ENCODE measurements at regions not wholly inside any gene's neighbourhood (a gene's known extent, or its start where the extent isn't known, plus 50 kb on each side); places are given as distances from the start of the nearest gene placed in this dataset.

DNA sequence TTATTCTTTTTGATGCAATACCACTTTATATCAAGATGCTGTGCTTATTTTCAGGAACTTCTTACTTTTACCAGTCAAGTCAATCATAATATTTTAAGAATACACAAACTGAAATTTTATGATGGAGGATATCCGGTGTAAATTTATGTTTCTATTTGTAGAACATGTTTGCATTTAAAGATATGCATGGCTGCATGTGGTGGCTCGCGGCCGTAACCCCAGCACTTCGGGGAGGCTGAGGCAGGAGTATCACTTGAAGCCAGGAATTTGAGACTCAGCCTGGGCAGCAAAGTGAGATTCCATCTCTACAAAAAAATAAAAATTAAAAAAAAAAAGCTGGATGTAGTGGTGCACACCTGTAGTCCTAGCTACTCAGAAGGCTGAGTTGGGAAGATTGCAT is 73.5 kb upstream of the ALDH1A1 start:
- no peak overlapping the region for H2BK15ac ChIP-seq (ENCODE audit: low read depth, low read length)
- H3K18ac ChIP-seq (ENCODE audit: low read depth, low read length) = no peak overlapping the region
- no peaks in the 10 kb centered on the region for H3K9me1 ChIP-seq (ENCODE audit: insufficient read depth, low read length)
- no peak overlapping the region for H3K4me2 ChIP-seq (ENCODE audit: low read depth, low read length)
- H4K91ac ChIP-seq (ENCODE audit: insufficient read depth, low read depth, low read length) = no peak overlapping the region
- no peak overlapping the region for H3K56ac ChIP-seq (ENCODE audit: extremely low read depth, insufficient read depth, low read length)
- ATAC-seq (ENCODE audit: low read depth) = no peak
- H3K79me1 ChIP-seq (ENCODE audit: low read depth in 1 of 2, low read length in 2 of 2) = no peaks in the 10 kb centered on the region
- ChIA-PET POLR2A (ENCODE audit: unreplicated experiment) (no interaction called here), CTCF (interaction anchor here (1.1 kb wide), 1 partner anchor 13 kb away, joined by 3 read pairs; no protein-coding TSS in a partner anchor)
- H4K20me1 ChIP-seq (ENCODE audit: insufficient read depth, low read length) = no peaks in the 10 kb centered on the region
- H3K4me3 ChIP-seq (ENCODE audit: insufficient read depth, low read depth, low read length) = no peak overlapping the region
- H2AK5ac ChIP-seq (ENCODE audit: low read depth, low read length) = no peak overlapping the region
- no CpG with 5 or more reads among the region's 5 CpGs for WGBS, 2 experiments (ENCODE audit: extremely low coverage in 2 of 2, insufficient read length in 1 of 2)
- dilution Hi-C loops (cut with HindIII; ENCODE audit: low sequenced_read_pairs, unreplicated experiment) (no loop called here), intact Hi-C loops (cut with micrococcal nuclease) (loop anchor here (10.0 kb wide), 1 partner anchor 992 kb away; no protein-coding TSS in a partner anchor), in situ Hi-C loops (cut with MboI; ENCODE audit: low sequenced_read_pairs) (loop anchor here (10.0 kb wide), 1 partner anchor 172 kb away; no protein-coding TSS in a partner anchor)
- TF ChIP-seq MAFK (IDR thresholded peaks at IDR 0.05; ENCODE audit: low read depth, low read length) (no peak), MAZ (IDR thresholded peaks at IDR 0.05; ENCODE audit: borderline replicate concordance, low read depth, low read length) (no peak), FOS (IDR thresholded peaks at IDR 0.05; ENCODE audit: low read depth, low read length) (no peak), ELK1 (IDR thresholded peaks at IDR 0.05; ENCODE audit: borderline replicate concordance, low read depth, low read length) (no peak), CHD1 (IDR thresholded peaks at IDR 0.05; ENCODE audit: low read depth, low read length) (no peak), CEBPB (IDR thresholded peaks at IDR 0.05; ENCODE audit: low read depth, low read length) (no peak), RFX5 (IDR thresholded peaks at IDR 0.05; ENCODE audit: low read depth, low read length) (no peak)
- TF ChIP-seq, protein P1, sequence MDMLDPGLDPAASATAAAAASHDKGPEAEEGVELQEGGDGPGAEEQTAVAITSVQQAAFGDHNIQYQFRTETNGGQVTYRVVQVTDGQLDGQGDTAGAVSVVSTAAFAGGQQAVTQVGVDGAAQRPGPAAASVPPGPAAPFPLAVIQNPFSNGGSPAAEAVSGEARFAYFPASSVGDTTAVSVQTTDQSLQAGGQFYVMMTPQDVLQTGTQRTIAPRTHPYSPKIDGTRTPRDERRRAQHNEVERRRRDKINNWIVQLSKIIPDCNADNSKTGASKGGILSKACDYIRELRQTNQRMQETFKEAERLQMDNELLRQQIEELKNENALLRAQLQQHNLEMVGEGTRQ (IDR thresholded peaks at IDR 0.05; ENCODE audit: low read depth, low read length) = no peak
- no peaks in the 10 kb centered on the region for H3K36me3 ChIP-seq (ENCODE audit: control insufficient read depth, insufficient read depth, low read length)
- H3K9ac ChIP-seq (ENCODE audit: low read depth, low read length) = no peak overlapping the region
- BruUV-seq (replicated peaks) = no TSS peak
- H3K27ac ChIP-seq (ENCODE audit: insufficient read depth, low read length) = no peak overlapping the region
- no peak overlapping the region for H4K8ac ChIP-seq (ENCODE audit: low read depth in 2 of 2, low read length in 2 of 2)
- no peak overlapping the region for H3K14ac ChIP-seq (replicated peaks; ENCODE audit: low read depth, low read length)
- no peak overlapping the region for H2BK120ac ChIP-seq (ENCODE audit: low read depth, low read length)
- no peaks in the 10 kb centered on the region for H3K9me3 ChIP-seq (ENCODE audit: control insufficient read depth, insufficient read depth, low read length)
- no peak overlapping the region for H2AFZ ChIP-seq (replicated peaks; ENCODE audit: low read length, poor library complexity)
- no peak overlapping the region for H2BK5ac ChIP-seq (ENCODE audit: low read depth, low read length, poor library complexity, severe bottlenecking)
- H4K5ac ChIP-seq (ENCODE audit: low read depth, low read length) = no peak overlapping the region
- H3K4ac ChIP-seq (ENCODE audit: low read depth, low read length) = no peak overlapping the region
- H3K23ac ChIP-seq (ENCODE audit: low read depth, low read length) = no peak overlapping the region
- no peaks in the 10 kb centered on the region for H3K4me1 ChIP-seq (ENCODE audit: control insufficient read depth, insufficient read depth, low read length)
- no peak overlapping the region for H2BK20ac ChIP-seq (ENCODE audit: low read depth, low read length)
- no peak for DNase-seq
- H3K27me3 ChIP-seq (ENCODE audit: control insufficient read depth, insufficient read depth, low read length) = peaks cover 2% of the 10 kb centered on the region; the same call in 1 of the 2 replicates
- no peak overlapping the region for H2AK9ac ChIP-seq (replicated peaks; ENCODE audit: low read depth, low read length, poor library complexity)

Data from IMR-90 (cell line).